NOMO-1 treated with DMSO at 0.1 percent for 48 hours (cell line): ENCODE measurements at regions not wholly inside any gene's neighbourhood (a gene's known extent, or its start where the extent isn't known, plus 50 kb on each side); places are given as distances from the start of the nearest gene placed in this dataset.
"Not testable (repeated sequence)": the region's sequence is repeated elsewhere in the genome, so short reads cannot be mapped to it uniquely, and the experiment has no call there.

Experiments
- DNase-seq: peaks from one replicate; lab custom pipeline; 2025; ENCODE audit not compliant: unreplicated experiment; lab: John Stamatoyannopoulos, UW

DNA sequence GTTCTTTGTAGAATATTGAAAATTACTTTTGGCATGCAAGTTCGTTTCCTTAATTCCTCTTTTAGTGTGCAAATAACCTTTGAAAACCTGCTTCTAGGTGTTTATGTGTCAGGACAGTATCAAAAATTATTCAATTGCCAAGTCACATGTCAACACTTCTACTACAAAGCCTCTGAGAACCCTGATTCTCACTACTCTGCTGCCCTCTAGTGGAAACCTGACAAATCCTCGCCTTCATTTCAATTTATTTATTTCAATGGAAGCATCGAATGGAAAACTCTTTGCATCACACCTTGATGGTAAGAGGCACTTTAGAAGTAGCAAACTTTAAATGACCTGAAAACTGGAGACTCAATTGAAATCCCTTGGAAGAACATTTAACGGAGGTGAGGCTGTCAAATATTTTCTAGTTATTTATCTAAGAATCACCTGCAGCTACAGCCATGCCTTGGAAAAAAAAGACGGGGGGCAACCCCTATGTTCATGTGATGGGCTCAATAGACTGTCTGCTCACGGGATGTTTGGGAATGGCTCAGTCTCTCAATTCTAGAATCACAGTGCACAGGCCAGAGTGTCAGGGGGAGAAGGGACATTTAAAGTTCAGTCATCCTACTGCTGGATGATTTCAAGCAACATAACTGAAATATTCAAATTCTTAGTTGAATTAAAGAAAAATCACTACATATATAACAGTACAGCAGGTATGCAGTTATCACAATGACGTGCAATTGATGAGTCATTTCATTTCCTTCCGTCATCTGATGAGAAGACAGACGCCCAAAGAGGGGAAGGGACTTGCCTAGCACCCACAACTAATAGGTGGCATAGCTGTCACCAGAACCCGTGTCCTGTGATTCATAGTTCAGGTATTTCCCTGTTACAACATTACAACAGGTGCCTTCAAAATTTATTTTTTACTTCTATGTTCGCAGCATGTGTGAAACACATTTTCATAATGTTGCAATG, 563.9 kb downstream of the TOX3 start:
- peak; percentile 53 for DNase-seq

DNA sequence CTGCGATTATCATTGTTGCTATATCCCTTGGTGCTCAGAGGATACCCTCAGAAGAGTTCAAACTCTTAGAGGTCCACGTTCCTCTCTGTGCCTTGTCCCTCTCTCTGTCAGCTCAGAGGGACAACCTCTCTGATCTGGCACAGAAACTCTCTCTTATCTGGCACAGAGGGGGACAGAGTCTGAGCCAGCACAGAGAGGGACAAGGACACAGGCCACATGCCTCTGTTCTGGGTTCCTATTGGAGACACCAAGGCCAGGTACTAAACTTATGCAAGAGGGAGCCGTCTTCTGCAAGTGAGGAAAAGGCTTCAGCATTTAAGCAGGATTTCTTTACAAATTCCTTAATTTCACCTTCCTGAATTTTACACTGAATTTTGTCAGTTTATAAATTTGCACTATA, 565.2 kb downstream of the TOX3 start:
- no peak for DNase-seq

DNA sequence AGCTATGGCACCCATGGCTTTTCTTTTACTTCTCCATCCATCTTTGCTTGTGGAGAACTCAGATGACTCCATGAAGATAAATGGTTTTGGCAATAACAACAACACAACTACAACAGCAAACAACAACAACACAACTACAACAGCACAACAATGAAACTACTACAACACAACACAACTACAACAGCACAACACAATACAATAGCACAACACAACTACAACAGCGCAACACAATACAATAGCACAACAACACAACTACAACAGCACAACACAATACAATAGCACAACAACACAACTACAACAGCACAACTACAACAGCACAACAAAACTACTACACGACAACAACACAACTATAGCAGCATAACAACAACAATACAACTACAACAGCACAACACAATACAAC, 569.4 kb downstream of the TOX3 start:
- DNase-seq, result not testable (repeated sequence)

DNA sequence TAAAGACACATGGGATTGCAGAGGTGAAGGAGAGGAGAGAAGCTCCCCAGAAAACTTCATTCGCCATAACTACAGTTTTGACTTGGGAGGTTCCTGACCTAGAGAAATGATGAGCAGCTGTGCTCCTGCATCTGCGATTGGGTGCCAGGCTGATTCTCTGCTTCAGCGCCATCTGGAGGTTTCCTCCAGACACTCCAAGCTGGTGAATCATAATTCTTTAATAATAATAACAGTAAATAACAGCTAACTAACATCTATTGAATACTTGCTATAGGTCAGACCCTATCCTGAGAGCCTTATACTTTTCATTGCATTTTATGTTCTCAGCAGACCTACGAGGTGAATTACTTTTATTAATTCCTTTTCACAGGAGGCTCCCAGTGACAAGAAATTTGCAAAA, 575.8 kb downstream of the TOX3 start:
- no peak for DNase-seq

DNA sequence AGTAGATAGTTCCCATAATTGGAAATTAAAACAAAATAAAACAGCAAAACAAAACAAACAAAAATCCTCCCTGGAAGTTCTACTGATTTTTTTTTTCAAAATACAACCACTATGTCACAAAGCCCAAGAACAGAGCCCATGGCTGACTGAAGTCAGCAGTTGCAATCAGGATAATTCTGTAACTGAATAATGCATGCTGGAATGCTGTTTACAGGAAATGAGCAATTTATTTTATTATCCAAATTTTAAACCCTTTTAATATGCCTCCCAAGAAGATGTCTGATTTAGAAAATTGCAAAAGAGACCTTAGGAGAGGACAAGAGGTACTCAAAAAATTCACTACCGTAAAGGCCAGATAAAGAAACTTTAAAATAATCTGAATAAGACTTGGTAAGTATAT, 578.2 kb downstream of the TOX3 start:
- DNase-seq, result no peak

DNA sequence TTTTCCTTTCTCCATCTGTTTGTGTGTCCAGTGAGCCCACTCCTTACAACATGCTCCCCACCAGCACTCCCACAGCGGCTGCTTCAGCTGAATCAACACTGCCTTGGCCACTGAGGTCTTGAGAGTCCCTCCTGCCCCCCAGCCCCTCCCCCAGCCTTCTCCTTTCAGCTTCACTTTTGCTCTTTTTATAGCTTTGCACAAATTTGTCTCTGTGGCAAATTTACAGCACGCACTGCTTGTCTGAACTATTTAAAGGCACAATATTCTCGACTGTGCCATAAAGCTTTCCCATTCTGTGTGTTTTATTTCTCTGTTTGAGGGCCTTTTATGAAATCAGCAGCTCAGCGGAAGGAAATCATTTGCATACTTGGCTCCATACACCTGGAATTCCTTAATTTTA, 579.3 kb downstream of the TOX3 start:
- DNase-seq, result no peak

DNA sequence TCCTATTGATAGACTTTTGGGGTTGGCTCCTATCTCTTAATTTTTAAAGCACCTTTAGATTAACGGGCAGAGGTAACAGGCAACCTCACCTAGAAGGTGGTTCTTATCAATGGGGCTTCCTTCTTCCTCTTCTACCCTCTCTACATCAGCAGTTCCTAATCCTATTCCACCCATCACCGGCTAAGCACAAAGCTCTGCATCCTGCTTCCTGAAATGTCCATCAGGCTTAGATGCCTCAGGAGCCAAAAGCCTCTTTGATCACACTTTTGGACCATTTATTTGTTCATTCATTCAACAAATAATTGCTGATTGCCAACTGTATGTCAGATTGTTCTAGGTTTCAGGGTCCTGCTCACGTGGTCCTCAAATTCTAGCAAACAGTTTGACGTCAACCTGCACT, 586.0 kb downstream of the TOX3 start:
- no peak for DNase-seq

DNA sequence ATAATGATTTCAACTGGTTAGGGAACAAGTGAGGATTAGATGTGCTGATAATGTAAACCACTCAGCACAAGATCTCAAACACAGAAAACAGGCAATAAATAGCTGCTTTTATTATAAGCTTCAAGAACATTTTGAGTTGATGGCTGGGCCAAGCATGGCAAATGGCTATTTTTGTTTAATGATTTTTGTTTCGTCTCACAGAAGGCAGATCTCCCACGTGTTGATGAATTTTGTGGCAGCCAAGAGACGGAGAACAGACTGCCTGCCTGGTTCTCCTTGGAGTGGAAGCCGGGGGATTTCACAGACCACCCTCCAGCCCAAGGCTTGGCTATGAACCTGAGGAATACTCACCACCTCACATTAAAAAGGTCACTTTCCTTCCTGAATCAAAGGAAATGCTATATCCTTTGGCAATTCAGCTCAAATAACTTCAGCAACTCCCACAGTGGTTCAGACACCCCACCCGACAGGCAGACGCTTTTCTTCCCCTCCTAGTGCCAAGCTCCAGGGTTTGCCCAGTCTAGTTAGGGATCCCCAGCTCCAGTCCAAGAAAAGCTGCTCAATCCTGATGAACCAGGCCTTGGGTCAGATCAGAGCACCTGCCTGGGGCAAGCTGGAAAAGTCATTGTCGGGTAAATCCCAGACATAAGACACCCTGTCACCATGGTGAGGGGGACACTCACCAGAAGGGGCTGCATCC, 593.5 kb downstream of the TOX3 start:
- no peak for DNase-seq

DNA sequence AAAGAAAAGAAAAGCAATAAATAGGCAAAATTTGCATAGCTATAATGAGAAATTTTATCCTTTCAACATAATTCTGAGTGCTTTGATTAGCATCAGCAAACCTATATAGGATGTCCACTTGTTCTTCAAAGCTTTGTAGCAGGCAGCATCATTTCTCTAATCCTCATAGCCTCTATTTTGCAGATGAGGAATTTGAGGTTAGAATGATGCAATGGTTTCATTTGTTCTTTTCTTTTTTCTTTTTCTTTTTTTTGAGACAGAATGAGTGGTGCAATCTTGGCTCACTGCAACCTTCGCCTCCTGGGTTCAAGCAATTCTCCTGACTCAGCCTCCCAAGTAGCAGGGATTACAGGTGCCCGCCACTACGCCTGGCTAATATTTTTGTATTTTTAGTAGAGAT, 594.4 kb downstream of the TOX3 start:
- no peak for DNase-seq

DNA sequence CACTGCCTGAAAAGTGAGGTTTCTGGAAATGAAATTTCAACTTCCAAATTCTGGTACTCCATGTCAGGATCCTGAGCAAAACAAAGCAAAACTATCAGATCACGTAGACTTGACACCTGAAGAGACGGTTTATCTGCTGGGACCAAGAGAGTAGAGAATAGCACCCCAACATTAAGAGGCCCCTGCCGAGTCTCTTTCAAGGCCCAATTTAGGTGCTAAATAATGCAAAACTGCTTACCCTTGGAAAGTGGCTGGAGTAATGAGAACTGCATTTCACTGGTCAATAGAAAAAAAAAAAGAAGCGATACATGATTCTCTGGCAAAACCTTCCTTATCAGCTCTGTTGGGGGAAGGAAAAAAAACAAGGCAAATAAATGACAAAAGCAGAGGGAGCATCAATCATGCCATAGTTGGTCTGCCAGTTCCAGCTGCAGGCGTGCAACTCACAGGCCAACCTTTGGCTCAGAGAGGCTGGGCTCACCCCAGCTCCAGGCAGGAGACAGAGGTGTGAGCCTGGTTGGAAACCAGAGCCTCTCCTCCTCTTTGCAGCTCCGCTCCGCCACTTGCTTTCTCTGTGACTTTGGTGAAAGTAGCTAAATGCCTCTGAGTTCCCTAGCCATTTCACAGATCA, 595.2 kb downstream of the TOX3 start:
- DNase-seq, result no peak

DNA sequence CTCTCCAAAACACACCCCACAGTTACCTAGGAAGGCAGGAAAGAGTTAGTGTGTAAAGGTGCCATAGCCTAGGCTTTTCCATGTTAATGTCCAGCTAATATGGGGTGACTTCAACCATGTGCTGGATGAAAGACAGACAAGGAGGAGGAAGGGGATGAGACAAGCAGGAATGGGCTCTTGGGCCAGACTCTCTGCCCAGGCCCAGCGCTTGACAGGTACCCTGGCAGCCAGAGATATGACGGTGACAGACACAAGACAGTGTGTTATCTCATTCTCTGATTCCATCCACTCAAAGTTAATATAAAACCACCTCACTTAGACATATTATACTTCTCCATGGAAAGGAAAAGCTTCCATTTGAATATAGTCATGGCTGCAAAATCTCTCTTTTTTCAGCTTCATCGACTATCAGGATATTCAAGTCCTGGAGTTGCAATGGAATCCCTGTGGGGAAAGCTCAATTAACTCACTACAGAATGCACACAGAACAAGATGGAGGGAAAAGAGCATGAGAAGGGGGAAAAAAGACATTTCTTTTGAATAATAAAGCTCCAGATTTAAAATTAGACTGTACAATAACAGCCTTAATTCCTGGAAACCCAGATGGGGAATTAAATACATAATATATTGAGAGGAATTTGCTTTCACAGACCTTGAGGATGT, 596.7 kb downstream of the TOX3 start:
- no peak for DNase-seq

DNA sequence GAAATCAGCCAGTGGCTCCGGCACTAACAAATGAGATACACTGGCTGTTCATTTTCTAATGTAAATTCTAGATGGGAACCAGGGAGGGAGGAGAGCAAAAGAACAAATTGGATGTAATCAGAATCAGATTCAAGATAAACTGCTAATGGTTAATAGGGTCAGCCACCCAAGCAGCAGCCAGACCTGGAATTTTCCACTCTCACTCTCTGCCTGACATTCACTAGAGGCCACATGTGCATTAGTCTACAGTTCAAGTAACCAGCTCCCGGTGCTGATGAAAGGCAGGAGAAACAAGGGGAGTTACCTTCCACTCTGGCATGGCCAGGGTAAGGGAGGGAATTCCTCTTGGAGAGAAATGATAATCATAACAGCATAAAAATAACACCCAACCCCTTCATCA, 597.7 kb downstream of the TOX3 start:
- no peak for DNase-seq

DNA sequence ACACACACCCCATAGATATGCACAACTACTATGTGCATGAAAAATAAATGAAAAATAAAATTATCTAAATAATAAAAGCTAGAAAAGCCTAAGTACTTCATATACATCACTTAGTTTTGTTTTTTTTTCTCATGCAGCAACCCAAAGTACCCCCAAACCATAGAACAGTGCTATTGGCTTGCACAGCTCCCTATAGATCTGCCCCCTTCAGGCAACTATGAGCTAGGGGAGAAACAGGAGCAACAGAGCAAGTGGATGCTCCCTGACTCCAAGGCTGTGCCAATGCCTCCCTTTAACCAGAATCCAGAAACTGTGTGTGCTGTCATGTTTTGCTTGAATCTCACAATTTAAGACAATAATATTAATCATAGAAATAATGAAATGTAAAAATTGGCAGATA, 605.5 kb downstream of the TOX3 start:
- no peak for DNase-seq

DNA sequence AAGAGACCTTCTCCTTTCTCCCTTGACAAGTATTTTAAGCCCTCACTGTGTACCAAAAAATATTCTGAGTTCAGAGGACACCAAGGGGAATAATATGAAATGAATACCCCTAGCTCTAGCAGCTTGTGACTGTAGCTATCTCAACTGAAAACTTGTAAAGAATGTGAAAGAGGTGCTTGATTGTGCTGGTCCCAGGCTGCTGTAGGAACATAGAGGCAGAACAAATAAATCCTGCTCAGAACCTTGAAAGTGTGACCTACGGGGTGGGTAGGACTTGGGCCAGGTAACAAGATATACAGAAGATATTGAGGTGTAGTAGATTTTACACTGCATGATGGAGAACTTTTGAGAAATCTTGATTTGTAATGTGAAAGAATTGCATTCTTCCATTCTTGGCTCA, 606.8 kb downstream of the TOX3 start:
- no peak for DNase-seq

DNA sequence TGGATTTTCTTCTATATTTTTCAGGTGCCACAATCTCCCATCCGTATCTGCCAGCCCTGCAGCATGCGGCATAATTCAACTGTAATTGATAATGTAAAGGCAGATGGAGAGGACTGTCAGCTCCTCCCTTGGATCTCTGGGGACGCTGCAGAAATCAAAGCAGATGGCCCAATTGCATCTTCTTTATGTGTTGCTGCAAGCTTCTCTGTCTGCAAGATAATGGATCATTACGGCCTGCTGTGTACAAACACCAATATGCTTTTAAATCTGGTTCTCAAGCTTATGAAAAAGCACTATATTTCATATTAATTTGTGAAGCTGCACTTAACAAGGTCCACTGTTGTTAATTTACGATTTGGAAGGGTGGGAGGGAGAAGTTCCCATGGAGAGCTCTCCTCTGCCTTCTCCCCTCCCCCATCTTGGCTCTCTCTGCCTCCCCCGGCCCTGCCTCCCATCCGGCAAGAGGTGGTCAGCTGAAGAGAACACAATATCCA, 607.5 kb downstream of the TOX3 start:
- no peak for DNase-seq

DNA sequence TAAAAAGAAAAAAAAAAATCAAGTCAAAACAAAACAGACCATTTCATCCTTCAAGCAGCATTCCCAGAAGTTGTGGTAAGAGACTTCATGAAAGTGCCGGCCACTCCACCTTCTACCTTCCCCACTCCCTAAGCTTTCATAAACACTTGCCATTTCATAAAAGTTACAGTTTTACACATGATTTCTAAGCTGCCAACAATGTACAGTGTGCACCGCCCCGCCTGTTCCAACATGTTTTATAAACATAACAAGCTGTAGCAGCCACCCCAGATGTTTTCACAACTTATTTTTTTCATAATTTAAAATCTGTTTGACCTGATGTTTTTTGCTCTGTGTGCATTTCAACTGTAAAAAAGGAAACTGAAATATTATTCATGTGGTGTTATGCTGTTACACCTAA, 608.1 kb downstream of the TOX3 start:
- DNase-seq, result no peak

DNA sequence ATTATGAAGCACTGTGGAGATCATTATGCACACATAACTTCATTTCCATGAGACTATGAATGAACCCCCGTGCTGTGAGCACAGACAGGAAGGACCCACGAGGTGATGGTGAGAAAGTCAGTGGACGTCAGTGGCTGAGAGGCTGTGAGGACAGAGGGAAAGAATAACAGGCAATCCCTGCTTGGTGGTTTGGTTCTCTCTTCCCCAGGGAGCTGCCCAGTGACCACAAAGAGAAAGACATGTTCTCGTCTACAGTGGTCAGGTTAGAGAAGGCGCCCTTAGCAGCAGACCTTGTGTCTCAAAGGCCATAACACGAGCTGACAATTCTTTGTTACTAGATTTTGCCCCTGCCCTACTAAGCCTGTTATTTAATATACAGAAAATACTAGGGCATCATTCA, 609.2 kb downstream of the TOX3 start:
- no peak for DNase-seq

DNA sequence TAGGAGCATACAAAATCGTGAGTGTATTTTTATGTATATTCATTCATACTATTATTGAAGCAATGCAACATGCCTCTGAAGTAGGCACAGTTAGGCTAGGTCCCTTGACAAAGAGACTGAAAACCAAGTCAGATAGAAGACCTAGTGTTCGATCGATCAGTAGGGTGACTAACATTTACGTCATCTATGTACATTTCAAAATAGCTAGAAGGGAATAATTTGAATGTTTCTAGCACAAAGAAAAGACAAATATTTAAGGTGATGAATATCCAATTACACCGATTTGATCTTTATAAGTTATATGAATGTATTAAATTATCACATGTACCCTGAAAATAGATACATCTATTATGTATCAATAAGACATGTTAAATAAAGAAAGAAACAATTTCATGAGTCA, 610.1 kb downstream of the TOX3 start:
- DNase-seq, result no peak

DNA sequence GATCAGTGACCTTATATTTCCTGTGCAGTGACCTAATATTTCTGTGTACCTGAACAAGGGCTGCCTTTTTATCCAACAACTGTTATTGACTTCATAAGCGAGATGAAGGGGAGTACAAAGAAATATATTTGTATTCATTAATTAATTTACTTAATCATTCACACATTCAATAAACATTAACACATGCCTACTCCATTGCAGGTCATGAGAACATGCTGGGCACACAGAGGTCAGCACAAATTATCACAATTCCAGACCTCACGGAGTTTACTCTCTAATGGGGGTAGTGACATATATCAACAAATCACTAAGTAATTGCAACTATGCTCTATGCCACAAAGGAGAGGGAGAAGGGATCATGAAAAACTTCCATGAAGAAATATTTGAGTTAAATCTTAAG, 614.6 kb downstream of the TOX3 start:
- DNase-seq, result no peak

DNA sequence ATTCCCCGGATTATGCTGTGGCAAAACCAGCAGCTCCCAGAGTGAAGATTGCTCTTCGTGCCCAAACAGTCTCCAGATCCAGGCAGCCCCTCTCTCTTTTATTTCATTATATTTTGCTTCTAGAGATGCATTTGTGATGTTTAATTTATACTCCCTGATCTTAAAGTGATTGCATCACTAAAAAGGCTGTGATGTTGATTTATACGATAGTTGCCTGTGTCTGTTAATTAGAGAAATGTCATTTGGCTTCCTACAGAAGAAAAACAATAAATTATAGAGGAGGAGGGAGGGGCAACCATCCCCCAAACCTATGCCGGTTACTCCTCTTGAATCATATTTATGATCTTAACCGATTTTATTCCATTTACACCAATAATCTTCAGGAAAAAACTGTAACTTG, 615.3 kb downstream of the TOX3 start:
- no peak for DNase-seq

DNA sequence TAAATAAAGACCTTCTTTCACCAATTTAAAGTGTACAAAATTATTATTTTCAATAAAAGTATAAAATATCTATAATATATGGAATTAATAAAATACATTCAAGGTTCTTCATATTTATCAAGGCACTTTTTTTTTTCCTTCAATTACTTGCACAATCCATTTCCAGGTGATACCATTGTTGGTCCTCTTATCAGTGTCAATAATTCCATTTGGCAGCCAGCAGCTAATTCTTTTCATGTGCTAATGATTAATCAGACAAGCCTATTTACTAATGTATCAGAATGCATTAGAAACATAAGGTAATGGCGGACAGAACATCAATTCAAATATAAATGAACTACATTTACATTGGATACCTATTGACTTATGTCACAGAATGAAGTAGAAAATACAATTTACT, 622.2 kb downstream of the TOX3 start:
- DNase-seq, result no peak
